C4-2B (cell line): ENCODE measurements at regions not wholly inside any gene's neighbourhood (a gene's known extent, or its start where the extent isn't known, plus 50 kb on each side); places are given as distances from the start of the nearest gene placed in this dataset.

Source experiments
- ZFX ChIP-seq: fragments of 450-650 bp; IDR thresholded peaks from 2 replicates; pipeline ENCODE4 v1.6.1; 2017
- TF ChIP-seq, protein P1 (sequence below): fragments of 450-650 bp; conservative IDR thresholded peaks from 2 replicates; pipeline ENCODE4 v1.5.1; 2017; ENCODE audit warnings: mild to moderate bottlenecking

DNA sequence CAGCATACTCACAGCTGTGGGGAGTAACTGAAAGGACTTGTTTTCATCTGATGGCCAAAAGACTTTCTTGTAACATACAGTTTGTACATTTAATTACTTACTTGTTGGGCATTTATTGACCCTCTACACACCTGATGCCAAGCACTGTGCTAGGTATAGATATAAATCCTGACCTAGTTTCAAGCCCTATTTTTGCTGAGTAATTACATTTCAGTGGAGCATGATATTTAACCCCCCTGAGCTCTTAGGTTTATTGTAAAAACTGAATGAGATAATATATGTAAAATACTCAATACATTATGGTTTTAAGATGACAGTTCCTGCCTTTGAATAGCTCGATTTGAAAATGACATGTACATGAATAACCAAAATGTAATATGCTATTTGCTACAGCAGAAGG, 68.1 kb upstream of the SLC12A2 start:
- TF ChIP-seq, protein P1, sequence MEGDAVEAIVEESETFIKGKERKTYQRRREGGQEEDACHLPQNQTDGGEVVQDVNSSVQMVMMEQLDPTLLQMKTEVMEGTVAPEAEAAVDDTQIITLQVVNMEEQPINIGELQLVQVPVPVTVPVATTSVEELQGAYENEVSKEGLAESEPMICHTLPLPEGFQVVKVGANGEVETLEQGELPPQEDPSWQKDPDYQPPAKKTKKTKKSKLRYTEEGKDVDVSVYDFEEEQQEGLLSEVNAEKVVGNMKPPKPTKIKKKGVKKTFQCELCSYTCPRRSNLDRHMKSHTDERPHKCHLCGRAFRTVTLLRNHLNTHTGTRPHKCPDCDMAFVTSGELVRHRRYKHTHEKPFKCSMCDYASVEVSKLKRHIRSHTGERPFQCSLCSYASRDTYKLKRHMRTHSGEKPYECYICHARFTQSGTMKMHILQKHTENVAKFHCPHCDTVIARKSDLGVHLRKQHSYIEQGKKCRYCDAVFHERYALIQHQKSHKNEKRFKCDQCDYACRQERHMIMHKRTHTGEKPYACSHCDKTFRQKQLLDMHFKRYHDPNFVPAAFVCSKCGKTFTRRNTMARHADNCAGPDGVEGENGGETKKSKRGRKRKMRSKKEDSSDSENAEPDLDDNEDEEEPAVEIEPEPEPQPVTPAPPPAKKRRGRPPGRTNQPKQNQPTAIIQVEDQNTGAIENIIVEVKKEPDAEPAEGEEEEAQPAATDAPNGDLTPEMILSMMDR = no peak
- no peak for TF ChIP-seq ZFX
